GM13976 (cell line): ENCODE measurements at regions not wholly inside any gene's neighbourhood (a gene's known extent, or its start where the extent isn't known, plus 50 kb on each side); places are given as distances from the start of the nearest gene placed in this dataset.

Experiments used
- DNase-seq: peaks from one replicate; pipeline ENCODE4 v3.0.0; 2012; ENCODE audit warnings: low spot score
- CTCF ChIP-seq: IDR thresholded peaks from 2 replicates; pipeline ENCODE4 v1.5.1; 2012; ENCODE audit warnings: borderline replicate concordance, mild to moderate bottlenecking; ENCODE audit not compliant: insufficient read depth; ENCODE audit errors: extremely low read depth, missing control alignments, control extremely low read depth
- in situ Hi-C: fragments of 300-500 bp; cut with MboI; formaldehyde crosslinking; loops from one replicate; pipeline ENCODE4 v1.12.0; 2022; ENCODE audit warnings: low sequenced_read_pairs, mixed read lengths, inconsistent platforms; ENCODE audit not compliant: unreplicated experiment

GRCh38 chr4:151942971-151943370, 182.2 kb upstream of the GATB start:
- in situ Hi-C loops, result no loop called here
- DNase-seq, result no peak
- TF ChIP-seq CTCF, result no peak

DNA sequence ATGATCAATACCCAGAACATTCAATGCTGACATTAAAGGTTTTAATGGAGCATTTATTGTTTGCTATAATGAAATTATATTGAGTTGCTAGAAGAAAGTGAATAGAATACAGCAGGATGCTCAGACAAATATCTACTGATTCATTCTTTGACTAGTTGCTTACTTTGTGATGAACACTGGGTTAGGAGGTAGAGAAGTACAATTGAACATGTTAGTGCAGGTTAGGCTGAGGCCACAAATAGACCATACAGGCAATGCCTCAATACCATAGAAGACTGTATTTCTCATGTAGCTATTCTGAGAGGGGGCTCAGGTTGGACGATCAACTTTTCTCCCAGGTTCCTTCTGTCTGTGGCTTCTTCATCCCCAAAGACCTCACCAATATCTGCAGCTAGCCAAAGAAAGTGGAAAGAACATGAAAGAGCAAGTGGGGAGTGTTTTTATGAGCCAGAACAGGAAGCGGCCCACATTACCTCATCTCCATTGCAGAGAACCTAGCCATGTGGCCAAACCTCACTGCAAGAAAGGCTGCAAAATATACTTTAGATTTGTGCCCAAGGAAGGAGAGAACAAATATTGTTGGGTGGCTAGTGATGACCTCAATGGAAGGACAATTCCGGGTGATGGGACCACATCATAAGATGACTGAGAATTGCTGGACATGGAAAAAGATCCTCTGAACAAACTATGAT, 180.3 kb upstream of the GATB start:
- in situ Hi-C loops, result no loop called here
- DNase-seq, result no peak
- no peak for TF ChIP-seq CTCF

DNA sequence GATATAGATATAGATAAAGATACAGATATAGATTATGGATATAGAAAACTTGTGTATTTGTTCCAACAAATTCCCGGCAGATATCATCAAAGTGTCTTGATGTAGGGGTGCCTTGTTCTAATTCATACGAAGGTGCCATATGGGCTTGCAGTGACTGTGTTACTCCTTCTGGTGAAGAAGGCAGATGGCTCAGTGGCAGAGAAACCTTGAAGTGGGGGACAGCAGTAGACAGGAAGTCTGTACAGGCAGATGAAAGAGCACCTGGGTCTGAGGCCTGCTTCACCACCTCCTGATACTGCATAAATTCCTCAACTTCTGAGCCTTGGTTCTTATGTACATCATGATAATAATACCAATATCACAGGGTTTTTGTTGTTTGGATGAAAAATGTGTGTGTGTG, 179.5 kb upstream of the GATB start:
- in situ Hi-C loops, result no loop called here
- DNase-seq, result no peak
- TF ChIP-seq CTCF, result no peak

DNA sequence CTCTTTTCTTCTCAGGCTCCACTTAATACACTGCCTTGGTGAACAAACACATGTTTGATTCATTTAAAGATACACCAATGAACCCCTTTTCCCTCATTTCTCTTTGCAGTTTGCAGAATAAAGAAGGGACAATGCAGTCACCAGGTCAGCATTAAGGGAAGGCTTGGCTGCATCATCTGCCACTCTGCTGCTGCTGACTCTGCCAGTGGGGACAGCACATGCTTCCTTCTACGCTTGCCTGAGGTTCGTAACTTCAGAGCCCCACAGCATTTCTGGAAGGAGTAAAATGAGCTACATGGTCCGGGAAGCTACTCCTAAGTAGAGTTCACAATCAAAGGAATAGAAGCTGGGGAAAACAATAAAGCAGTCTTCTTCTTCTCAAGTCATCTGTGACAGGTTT, 178.9 kb upstream of the GATB start:
- TF ChIP-seq CTCF, result no peak
- in situ Hi-C loops, result no loop called here
- DNase-seq, result no peak

- in situ Hi-C loops, result no loop called here
- no peak for DNase-seq
- no peak for TF ChIP-seq CTCF
These were observed 174.6 kb upstream of the GATB start for GRCh38 chr4:151935411-151935810.

DNA sequence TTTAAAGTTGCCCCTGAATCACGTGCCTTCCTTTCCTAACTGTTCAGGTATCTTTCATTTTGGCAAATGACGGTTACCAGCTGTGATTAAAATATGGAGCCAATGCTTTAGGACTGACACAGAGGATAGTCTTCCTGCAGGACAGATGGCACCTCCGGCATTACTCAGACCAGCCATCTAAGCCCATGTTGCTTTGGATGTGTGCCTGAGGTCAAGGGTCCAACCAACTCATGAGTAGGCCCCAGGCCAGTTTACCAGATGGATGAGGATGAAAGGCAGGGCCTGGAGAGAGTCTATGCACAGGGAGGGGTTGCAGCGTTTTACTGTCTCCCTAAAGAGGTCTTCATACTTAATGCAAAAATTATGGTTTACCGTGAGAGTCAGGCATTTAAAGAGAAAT, 174.0 kb upstream of the GATB start:
- DNase-seq, result no peak
- no peak for TF ChIP-seq CTCF
- in situ Hi-C loops, result no loop called here

GRCh38 chr4:151933122-151933827, 172.5 kb upstream of the GATB start:
- no peak for DNase-seq
- in situ Hi-C loops, result no loop called here
- no peak for TF ChIP-seq CTCF
